SK-N-SH (cell line): ENCODE measurements at regions not wholly inside any gene's neighbourhood (a gene's known extent, or its start where the extent isn't known, plus 50 kb on each side); places are given as distances from the start of the nearest gene placed in this dataset.

Experiments
- CTCF ChIA-PET: fragments of 300-600, 350-600 bp; formaldehyde crosslinking; extraction: SDS; loops from one replicate; lab custom pipeline; 2021; lab: Yijun Ruan, JAX
- POLR2A ChIA-PET: fragments of 350-600 bp; sonication (Branson Sonifier 250); formaldehyde crosslinking; extraction: SDS; loops from one replicate; lab custom pipeline; 2020; ENCODE audit warnings: antibody characterized with exemption, inconsistent platforms; lab: Yijun Ruan, JAX
- DNase-seq: peaks from one replicate; pipeline ENCODE4 v3.0.0; 2012
- H2AFZ ChIP-seq: fragments of 200-600 bp; sonication (generic); 2 replicates; pipeline ENCODE4 v1.8.1; 2016; ENCODE audit warnings: antibody characterized with exemption, mild to moderate bottlenecking, low read depth
- H3F3A ChIP-seq: fragments of 200-600 bp; sonication (generic); replicated peaks from 2 replicates; pipeline ENCODE3; 2016; ENCODE audit warnings: antibody characterized with exemption, mild to moderate bottlenecking; ENCODE audit not compliant: insufficient read depth
- H3K27ac ChIP-seq, 2 experiments: fragments of 200-500 bp in 1 of 2; fragments of 200-600 bp in 1 of 2; sonication (Bioruptor generic) in 1 of 2; sonication (generic), shearing (Covaris generic) in 1 of 2; 2 replicates each; pipeline versions ENCODE4 v1.5.1 to v1.6.1; 2014 to 2016; ENCODE audit warnings: low read depth in 2 of 2, inconsistent platforms in 1 of 2, low read length in 1 of 2, mild to moderate bottlenecking in 1 of 2, mixed read lengths in 1 of 2
- H3K27me3 ChIP-seq: fragments of 200-600 bp; sonication (generic), shearing (Covaris generic); 2 replicates; pipeline ENCODE4 v1.6.1; 2016; ENCODE audit warnings: mixed run types; ENCODE audit not compliant: insufficient read depth
- H3K36me3 ChIP-seq, 2 experiments: fragments of 200-500 bp in 1 of 2; fragments of 200-600 bp in 1 of 2; sonication (Bioruptor generic) in 1 of 2; sonication (generic) in 1 of 2; replicated peaks in 1 of 2; 2 replicates each; pipeline versions ENCODE3 to v1.5.1; 2014 to 2016; ENCODE audit warnings: low read length in 1 of 2, mild to moderate bottlenecking in 1 of 2; ENCODE audit not compliant: insufficient read depth in 2 of 2, control insufficient read depth in 1 of 2
- H3K4me1 ChIP-seq, 2 experiments: fragments of 200-500 bp in 1 of 2; fragments of 200-600 bp in 1 of 2; sonication (Bioruptor generic) in 1 of 2; sonication (generic), shearing (Covaris generic) in 1 of 2; 2 replicates each; pipeline versions ENCODE4 v1.5.1 to v1.6.1; 2014 to 2016; ENCODE audit warnings: low read depth in 1 of 2, low read length in 1 of 2, mixed run types in 1 of 2; ENCODE audit not compliant: insufficient read depth in 2 of 2, control insufficient read depth in 1 of 2
- H3K4me2 ChIP-seq: fragments of 200-600 bp; sonication (generic), shearing (Covaris generic); 2 replicates; pipeline ENCODE4 v1.6.1; 2017; ENCODE audit warnings: mixed run types
- H3K4me3 ChIP-seq, 2 experiments: fragments of 200-500 bp in 1 of 2; fragments of 200-600 bp in 1 of 2; sonication (Bioruptor generic) in 1 of 2; sonication (generic), shearing (Covaris generic) in 1 of 2; 2 replicates each; pipeline versions ENCODE4 v1.5.1 to v1.8.1; 2014 to 2016; ENCODE audit warnings: low read depth in 2 of 2, inconsistent platforms in 1 of 2, low read length in 1 of 2, mild to moderate bottlenecking in 1 of 2, mixed read lengths in 1 of 2, moderate library complexity in 1 of 2
- H3K79me2 ChIP-seq: fragments of 200-600 bp; sonication (generic); 2 replicates; pipeline ENCODE4 v1.8.1; 2017; ENCODE audit warnings: mild to moderate bottlenecking; ENCODE audit not compliant: insufficient read depth
- H3K9ac ChIP-seq: fragments of 200-600 bp; sonication (generic); 2 replicates; pipeline ENCODE4 v1.6.1; 2017; ENCODE audit warnings: mixed run types
- H3K9me2 ChIP-seq: fragments of 200-600 bp; sonication (generic); 2 replicates; pipeline ENCODE4 v1.6.1; 2017; ENCODE audit warnings: mixed run types
- H3K9me3 ChIP-seq: fragments of 200-600 bp; sonication (generic); 2 replicates; pipeline ENCODE4 v1.6.1; 2017; ENCODE audit warnings: mixed run types, mild to moderate bottlenecking, moderate library complexity
- H4K20me1 ChIP-seq: fragments of 200-600 bp; sonication (generic); 2 replicates; pipeline ENCODE4 v1.6.1; 2017; ENCODE audit warnings: mild to moderate bottlenecking, mixed run types; ENCODE audit not compliant: insufficient read depth
- EZH2phosphoT487 ChIP-seq: fragments of 200-600 bp; sonication (generic); IDR thresholded peaks from 2 replicates; pipeline ENCODE4 v1.6.1; 2017; ENCODE audit warnings: low read depth, mixed run types, mild to moderate bottlenecking, antibody characterized with exemption, moderate library complexity, borderline replicate concordance
- FOSL2 ChIP-seq: IDR thresholded peaks from 2 replicates; pipeline ENCODE4 v1.4.0; 2012; ENCODE audit warnings: low read depth, mild to moderate bottlenecking, moderate library complexity, borderline replicate concordance
- GABPA ChIP-seq: IDR thresholded peaks from 2 replicates; pipeline ENCODE4 v1.4.0; 2012; ENCODE audit warnings: low read depth, mild to moderate bottlenecking
- IRF3 ChIP-seq: fragments of 150-350 bp; IDR thresholded peaks from 2 replicates; pipeline ENCODE4 v1.6.1; 2016; ENCODE audit warnings: mild to moderate bottlenecking, low read depth, low read length
- POLR2AphosphoS5 ChIP-seq: IDR thresholded peaks from 2 replicates; pipeline ENCODE4 v1.6.1; 2012; ENCODE audit warnings: low read depth, low read length
- RXRA ChIP-seq: IDR thresholded peaks from 2 replicates; pipeline ENCODE4 v1.4.0; 2012; ENCODE audit warnings: low read depth, mild to moderate bottlenecking, borderline replicate concordance
- TCF12 ChIP-seq: IDR thresholded peaks from 2 replicates; pipeline ENCODE4 v1.4.0; 2012
- TEAD4 ChIP-seq: IDR thresholded peaks from 2 replicates; pipeline ENCODE4 v1.4.0; 2012; ENCODE audit warnings: mild to moderate bottlenecking, borderline replicate concordance; ENCODE audit not compliant: insufficient read depth
- WGBS: methylation state at CpG from one replicate; pipeline ENCODE4 v1.1.6; 2017; ENCODE audit warnings: low lambda C conversion rate; 5-methylcytosine and 5-hydroxymethylcytosine counted together

DNA sequence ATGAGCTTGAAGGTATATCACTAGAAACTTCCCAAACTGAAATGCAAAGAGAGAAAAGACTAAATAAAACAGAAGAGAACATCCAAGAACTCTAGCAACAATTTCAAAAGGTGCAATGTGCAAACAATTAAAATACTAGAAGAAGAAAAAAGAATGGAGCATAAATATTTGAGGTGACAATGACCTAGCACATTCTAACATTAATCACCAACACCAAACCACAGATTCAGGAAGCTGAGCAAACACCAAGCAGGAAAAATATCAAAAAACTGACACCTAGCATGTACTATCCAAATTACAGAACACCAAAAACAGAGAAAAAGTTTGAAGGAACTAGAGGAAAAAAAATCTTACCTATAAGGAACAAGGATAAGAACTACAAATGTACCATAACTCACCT lies 460.8 kb downstream of the IRS1 start (continued):
- TF ChIP-seq RXRA (no peak), POLR2AphosphoS5 (no peak)

GRCh38 chr2:226337941-226338600 lies 461.5 kb downstream of the IRS1 start:
- no peaks in the 10 kb centered on the region for H3K9me3 ChIP-seq
- H3K9me2 ChIP-seq, result no peaks in the 10 kb centered on the region
- H3K27ac ChIP-seq, result no peak overlapping the region
- H3K9ac ChIP-seq, result no peak overlapping the region
- POLR2A ChIA-PET, result no interaction called here
- H3K4me2 ChIP-seq, result no peak overlapping the region
- no peak for DNase-seq
- 31% methylated on average over 2 of the region's 2 CpGs for WGBS
- CTCF ChIA-PET, result no interaction called here
- TF ChIP-seq TCF12 (no peak), EZH2phosphoT487 (no peak), TEAD4 (no peak), GABPA (no peak)
- H3F3A ChIP-seq, result no peaks in the 10 kb centered on the region
- no peak overlapping the region for H3K4me3 ChIP-seq
- H3K79me2 ChIP-seq, result no peaks in the 10 kb centered on the region
- no peak overlapping the region for H2AFZ ChIP-seq
- H3K27me3 ChIP-seq, result no peaks in the 10 kb centered on the region
- H3K36me3 ChIP-seq, result no peaks in the 10 kb centered on the region
- H3K4me1 ChIP-seq, result 0 out of 4 replicates have a peak, but pooled peaks cover 0 to 4% of the 10 kb centered on the region in 2 experiments
- no peaks in the 10 kb centered on the region for H4K20me1 ChIP-seq

DNA sequence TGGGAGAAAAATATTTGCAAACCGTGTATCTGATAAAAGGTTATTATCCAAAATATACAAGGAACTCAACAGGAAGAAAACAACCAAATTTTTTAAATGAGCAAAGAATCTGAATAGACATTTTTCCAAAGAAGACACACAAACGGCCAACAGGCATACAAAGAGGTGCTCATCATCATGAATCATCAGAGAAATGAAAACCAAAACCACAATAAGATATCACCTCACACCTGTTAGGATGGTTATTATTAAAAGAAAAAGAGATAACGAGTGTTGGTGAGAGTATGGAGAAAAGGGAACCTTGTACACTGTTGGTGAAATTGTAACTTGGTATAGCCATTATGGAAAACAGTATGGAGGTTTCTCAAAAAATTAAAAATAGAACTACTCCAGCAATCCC lies 463.3 kb downstream of the IRS1 start:
- H3K9me2 ChIP-seq, result no peaks in the 10 kb centered on the region
- ChIA-PET POLR2A (no interaction called here), CTCF (no interaction called here)
- H3K4me1 ChIP-seq, result 0 out of 4 replicates have a peak, but pooled peaks cover 0 to 4% of the 10 kb centered on the region in 2 experiments
- no peak overlapping the region for H3K27ac ChIP-seq
- H3K27me3 ChIP-seq, result no peaks in the 10 kb centered on the region
- H3K9me3 ChIP-seq, result no peaks in the 10 kb centered on the region
- no peaks in the 10 kb centered on the region for H3K36me3 ChIP-seq
- no peaks in the 10 kb centered on the region for H4K20me1 ChIP-seq
- H3F3A ChIP-seq, result no peaks in the 10 kb centered on the region
- no peaks in the 10 kb centered on the region for H3K79me2 ChIP-seq
- 13% methylated on average over 3 of the region's 3 CpGs for WGBS
- no peak overlapping the region for H2AFZ ChIP-seq
- H3K4me2 ChIP-seq, result no peak overlapping the region
- DNase-seq, result no peak
- TF ChIP-seq FOSL2, result peak; percentile 14; the same call in 1 of the 2 replicates
- TF ChIP-seq IRF3, result no peak
- no peak overlapping the region for H3K9ac ChIP-seq
- H3K4me3 ChIP-seq, result no peak overlapping the region
